ENCODE measurements at regions not wholly inside any gene's neighbourhood (a gene's known extent, or its start where the extent isn't known, plus 50 kb on each side); places are given as distances from the start of the nearest gene placed in this dataset.
A peak's percentile ranks its signal among the peaks of the same experiment; 100 is the strongest.

GRCh38 chr6:4356899-4357659 is 221.7 kb upstream of the ECI2 start:
- ATAC-seq: no peak

GRCh38 chr6:4355241-4355640 is 219.9 kb upstream of the ECI2 start:
- no peak for ATAC-seq

More at GRCh38 chr6:4356899-4357659, 221.7 kb upstream of the ECI2 start:
- no peak overlapping the region for H3K4me3 Mint-ChIP-seq
- peaks cover 28% of the 10 kb centered on the region for H3K27me3 Mint-ChIP-seq
- H3K36me3 Mint-ChIP-seq: peaks cover 5% of the 10 kb centered on the region
- no peak overlapping the region for H3K27ac Mint-ChIP-seq
- peaks cover 17% of the 10 kb centered on the region for H3K4me1 Mint-ChIP-seq
- peaks cover 7% of the 10 kb centered on the region for H3K9me3 Mint-ChIP-seq

GRCh38 chr6:4354181-4354580 is 218.8 kb upstream of the ECI2 start:
- peaks cover 48% of the 10 kb centered on the region for H3K27me3 Mint-ChIP-seq
- H3K4me3 Mint-ChIP-seq: no peak overlapping the region
- peaks cover 5% of the 10 kb centered on the region for H3K36me3 Mint-ChIP-seq
- no peaks in the 10 kb centered on the region for H3K4me1 Mint-ChIP-seq
- H3K27ac Mint-ChIP-seq: no peak overlapping the region
- peaks cover 7% of the 10 kb centered on the region for H3K9me3 Mint-ChIP-seq
- ATAC-seq: no peak

More at GRCh38 chr6:4355241-4355640, 219.9 kb upstream of the ECI2 start:
- Mint-ChIP-seq H3K9me3 (peaks cover 7% of the 10 kb centered on the region), H3K4me1 (peaks cover 3% of the 10 kb centered on the region), H3K36me3 (peaks cover 5% of the 10 kb centered on the region), H3K4me3 (no peak overlapping the region), H3K27ac (no peak overlapping the region), H3K27me3 (peaks cover 46% of the 10 kb centered on the region)

- H3K4me1 Mint-ChIP-seq: peaks cover 10% of the 10 kb centered on the region
- H3K27me3 Mint-ChIP-seq: peaks cover 47% of the 10 kb centered on the region
- ATAC-seq: no peak
- no peak overlapping the region for H3K27ac Mint-ChIP-seq
- H3K4me3 Mint-ChIP-seq: no peak overlapping the region
- H3K9me3 Mint-ChIP-seq: peaks cover 7% of the 10 kb centered on the region
- peaks cover 5% of the 10 kb centered on the region for H3K36me3 Mint-ChIP-seq
Measured at GRCh38 chr6:4352731-4353130, 217.4 kb upstream of the ECI2 start.

GRCh38 chr6:4352322-4352669 is 216.9 kb upstream of the ECI2 start:
- Mint-ChIP-seq H3K9me3 (peaks cover 4% of the 10 kb centered on the region), H3K27me3 (peaks cover 43% of the 10 kb centered on the region), H3K36me3 (peaks cover 2% of the 10 kb centered on the region), H3K4me3 (no peak overlapping the region), H3K4me1 (peaks cover 10% of the 10 kb centered on the region), H3K27ac (no peak overlapping the region)
- ATAC-seq: no peak

- peaks cover 10% of the 10 kb centered on the region for H3K4me1 Mint-ChIP-seq
- peaks cover 3% of the 10 kb centered on the region for H3K9me3 Mint-ChIP-seq
- no peak overlapping the region for H3K4me3 Mint-ChIP-seq
- no peaks in the 10 kb centered on the region for H3K36me3 Mint-ChIP-seq
- no peak overlapping the region for H3K27ac Mint-ChIP-seq
- no peak for ATAC-seq
- peaks cover 37% of the 10 kb centered on the region for H3K27me3 Mint-ChIP-seq
Measured at GRCh38 chr6:4351520-4352321, 216.3 kb upstream of the ECI2 start.

GRCh38 chr6:4350567-4351519 is 215.5 kb upstream of the ECI2 start:
- Mint-ChIP-seq H3K9me3 (no peaks in the 10 kb centered on the region), H3K27ac (no peak overlapping the region), H3K4me3 (no peak overlapping the region), H3K36me3 (no peaks in the 10 kb centered on the region), H3K4me1 (peaks cover 10% of the 10 kb centered on the region), H3K27me3 (peaks cover 37% of the 10 kb centered on the region)
- ATAC-seq: no peak

GRCh38 chr6:4349931-4350330 is 214.6 kb upstream of the ECI2 start:
- Mint-ChIP-seq H3K4me1 (peaks cover 10% of the 10 kb centered on the region), H3K27me3 (peaks cover 33% of the 10 kb centered on the region), H3K36me3 (no peaks in the 10 kb centered on the region), H3K9me3 (no peaks in the 10 kb centered on the region), H3K27ac (no peak overlapping the region), H3K4me3 (no peak overlapping the region)
- no peak for ATAC-seq

GRCh38 chr6:4349323-4349722 is 213.9 kb upstream of the ECI2 start:
- Mint-ChIP-seq H3K9me3 (no peaks in the 10 kb centered on the region), H3K36me3 (no peaks in the 10 kb centered on the region), H3K4me3 (no peak overlapping the region), H3K27ac (no peak overlapping the region), H3K4me1 (peaks cover 10% of the 10 kb centered on the region), H3K27me3 (peaks cover 31% of the 10 kb centered on the region)
- ATAC-seq: no peak

- no peaks in the 10 kb centered on the region for H3K36me3 Mint-ChIP-seq
- H3K4me1 Mint-ChIP-seq: peaks cover 10% of the 10 kb centered on the region
Measured at GRCh38 chr6:4348462-4349112, 213.2 kb upstream of the ECI2 start.

GRCh38 chr6:4347877-4348276 is 212.5 kb upstream of the ECI2 start:
- H3K27me3 Mint-ChIP-seq: peaks cover 29% of the 10 kb centered on the region
- no peak overlapping the region for H3K4me3 Mint-ChIP-seq

More at GRCh38 chr6:4348462-4349112, 213.2 kb upstream of the ECI2 start:
- Mint-ChIP-seq H3K4me3 (peak overlapping the region; percentile 7), H3K9me3 (no peaks in the 10 kb centered on the region), H3K27ac (no peak overlapping the region), H3K27me3 (peaks cover 31% of the 10 kb centered on the region)
- peak; percentile 86 for ATAC-seq

GRCh38 chr6:4346659-4347333 is 211.4 kb upstream of the ECI2 start:
- Mint-ChIP-seq H3K27me3 (peaks cover 19% of the 10 kb centered on the region), H3K36me3 (no peaks in the 10 kb centered on the region), H3K4me3 (no peak overlapping the region), H3K27ac (no peak overlapping the region), H3K4me1 (peaks cover 21% of the 10 kb centered on the region), H3K9me3 (no peaks in the 10 kb centered on the region)
- no peak for ATAC-seq

More at GRCh38 chr6:4347877-4348276, 212.5 kb upstream of the ECI2 start:
- H3K27ac Mint-ChIP-seq: no peak overlapping the region
- H3K9me3 Mint-ChIP-seq: no peaks in the 10 kb centered on the region
- no peak for ATAC-seq
- peaks cover 16% of the 10 kb centered on the region for H3K4me1 Mint-ChIP-seq
- no peaks in the 10 kb centered on the region for H3K36me3 Mint-ChIP-seq

GRCh38 chr6:4345543-4345942 is 210.2 kb upstream of the ECI2 start:
- peaks cover 19% of the 10 kb centered on the region for H3K27me3 Mint-ChIP-seq
- no peak overlapping the region for H3K27ac Mint-ChIP-seq
- no peak overlapping the region for H3K4me3 Mint-ChIP-seq
- peaks cover 21% of the 10 kb centered on the region for H3K4me1 Mint-ChIP-seq
- no peak for ATAC-seq
- no peaks in the 10 kb centered on the region for H3K9me3 Mint-ChIP-seq
- no peaks in the 10 kb centered on the region for H3K36me3 Mint-ChIP-seq

- no peak for ATAC-seq
- Mint-ChIP-seq H3K4me3 (no peak overlapping the region), H3K4me1 (peaks cover 21% of the 10 kb centered on the region), H3K27ac (no peak overlapping the region), H3K36me3 (no peaks in the 10 kb centered on the region), H3K9me3 (peaks cover 3% of the 10 kb centered on the region), H3K27me3 (peaks cover 16% of the 10 kb centered on the region)
Measured at GRCh38 chr6:4344317-4344899, 209.0 kb upstream of the ECI2 start.
